Neural cell (in vitro differentiated cells): ENCODE measurements at regions not wholly inside any gene's neighbourhood (a gene's known extent, or its start where the extent isn't known, plus 50 kb on each side); places are given as distances from the start of the nearest gene placed in this dataset.

Experiments used
- EZH2 ChIP-seq: fragments of 200-600, 300-800 bp; shearing (Covaris generic), sonication (generic); IDR thresholded peaks from 2 replicates; pipeline ENCODE4 v1.6.1; 2014; ENCODE audit warnings: antibody characterized with exemption, low read length, borderline replicate concordance, mild to moderate bottlenecking; ENCODE audit not compliant: insufficient read depth, poor library complexity, severe bottlenecking
- POLR2AphosphoS5 ChIP-seq: IDR thresholded peaks from 2 replicates; pipeline ENCODE4 v1.6.1; 2012
- RAD21 ChIP-seq: fragments of 450-650 bp; conservative IDR thresholded peaks from 2 replicates; pipeline ENCODE4 v1.6.1; 2014; ENCODE audit warnings: antibody characterized with exemption, mild to moderate bottlenecking, moderate library complexity
- SMC3 ChIP-seq: fragments of 450-650 bp; conservative IDR thresholded peaks from 2 replicates; pipeline ENCODE4 v1.6.1; 2014; ENCODE audit warnings: antibody characterized with exemption, mild to moderate bottlenecking, moderate library complexity; ENCODE audit not compliant: poor library complexity
- TF ChIP-seq, protein P1 (sequence below): fragments of 450-650 bp; IDR thresholded peaks from 2 replicates; pipeline ENCODE4 v1.5.1; 2014; ENCODE audit warnings: antibody characterized with exemption, mild to moderate bottlenecking, moderate library complexity; ENCODE audit not compliant: poor library complexity, severe bottlenecking
- TF ChIP-seq, protein P2 (sequence below): IDR thresholded peaks from 2 replicates; pipeline ENCODE4 v1.6.1; 2012; ENCODE audit warnings: borderline replicate concordance

DNA sequence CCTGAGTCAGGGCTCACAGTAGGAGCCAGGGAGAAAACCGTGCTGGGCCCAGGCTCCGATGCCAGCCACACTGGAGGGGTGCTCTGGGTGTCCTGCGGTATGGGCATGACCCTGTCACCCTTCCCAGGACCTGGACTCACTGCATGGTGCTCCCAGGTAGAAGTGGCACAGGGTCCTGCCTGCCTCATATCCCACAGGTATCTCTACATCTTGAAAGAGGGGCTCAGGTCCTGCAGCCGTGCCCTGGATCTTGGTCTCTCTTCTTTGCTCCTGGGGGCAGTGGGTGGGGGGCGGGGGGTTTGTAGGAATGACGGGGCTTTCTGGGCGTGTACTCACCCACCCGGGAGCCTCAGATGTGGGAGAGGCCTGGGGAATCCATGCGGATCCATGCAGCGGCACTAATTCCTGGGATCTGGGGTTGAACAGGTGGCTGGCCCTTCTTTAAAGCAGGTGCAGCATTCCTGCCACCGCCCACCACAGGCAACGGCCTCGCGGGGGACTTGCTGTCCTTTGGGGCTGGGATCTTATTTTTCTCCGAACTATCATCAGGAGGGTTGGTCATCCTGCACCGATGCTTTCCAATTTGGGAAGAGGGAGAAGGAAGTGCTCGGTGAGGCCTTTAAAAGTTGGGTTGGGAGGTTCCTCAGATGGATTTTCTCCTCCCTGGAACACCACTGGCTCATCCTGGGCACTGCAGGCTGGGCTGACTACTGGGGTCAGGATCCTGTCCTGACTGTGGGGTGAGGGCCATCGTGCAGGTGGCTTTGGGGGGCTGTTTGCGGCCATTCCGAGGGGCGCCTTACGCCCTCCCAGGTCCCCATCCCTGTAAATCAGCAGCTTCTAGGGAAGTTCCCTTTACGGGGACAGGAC lies 886.4 kb downstream of the BRD1 start:
- TF ChIP-seq, protein P1, sequence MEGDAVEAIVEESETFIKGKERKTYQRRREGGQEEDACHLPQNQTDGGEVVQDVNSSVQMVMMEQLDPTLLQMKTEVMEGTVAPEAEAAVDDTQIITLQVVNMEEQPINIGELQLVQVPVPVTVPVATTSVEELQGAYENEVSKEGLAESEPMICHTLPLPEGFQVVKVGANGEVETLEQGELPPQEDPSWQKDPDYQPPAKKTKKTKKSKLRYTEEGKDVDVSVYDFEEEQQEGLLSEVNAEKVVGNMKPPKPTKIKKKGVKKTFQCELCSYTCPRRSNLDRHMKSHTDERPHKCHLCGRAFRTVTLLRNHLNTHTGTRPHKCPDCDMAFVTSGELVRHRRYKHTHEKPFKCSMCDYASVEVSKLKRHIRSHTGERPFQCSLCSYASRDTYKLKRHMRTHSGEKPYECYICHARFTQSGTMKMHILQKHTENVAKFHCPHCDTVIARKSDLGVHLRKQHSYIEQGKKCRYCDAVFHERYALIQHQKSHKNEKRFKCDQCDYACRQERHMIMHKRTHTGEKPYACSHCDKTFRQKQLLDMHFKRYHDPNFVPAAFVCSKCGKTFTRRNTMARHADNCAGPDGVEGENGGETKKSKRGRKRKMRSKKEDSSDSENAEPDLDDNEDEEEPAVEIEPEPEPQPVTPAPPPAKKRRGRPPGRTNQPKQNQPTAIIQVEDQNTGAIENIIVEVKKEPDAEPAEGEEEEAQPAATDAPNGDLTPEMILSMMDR: no peak
- TF ChIP-seq EZH2 (no peak), SMC3 (no peak), RAD21 (no peak), POLR2AphosphoS5 (no peak)
- TF ChIP-seq, protein P2, sequence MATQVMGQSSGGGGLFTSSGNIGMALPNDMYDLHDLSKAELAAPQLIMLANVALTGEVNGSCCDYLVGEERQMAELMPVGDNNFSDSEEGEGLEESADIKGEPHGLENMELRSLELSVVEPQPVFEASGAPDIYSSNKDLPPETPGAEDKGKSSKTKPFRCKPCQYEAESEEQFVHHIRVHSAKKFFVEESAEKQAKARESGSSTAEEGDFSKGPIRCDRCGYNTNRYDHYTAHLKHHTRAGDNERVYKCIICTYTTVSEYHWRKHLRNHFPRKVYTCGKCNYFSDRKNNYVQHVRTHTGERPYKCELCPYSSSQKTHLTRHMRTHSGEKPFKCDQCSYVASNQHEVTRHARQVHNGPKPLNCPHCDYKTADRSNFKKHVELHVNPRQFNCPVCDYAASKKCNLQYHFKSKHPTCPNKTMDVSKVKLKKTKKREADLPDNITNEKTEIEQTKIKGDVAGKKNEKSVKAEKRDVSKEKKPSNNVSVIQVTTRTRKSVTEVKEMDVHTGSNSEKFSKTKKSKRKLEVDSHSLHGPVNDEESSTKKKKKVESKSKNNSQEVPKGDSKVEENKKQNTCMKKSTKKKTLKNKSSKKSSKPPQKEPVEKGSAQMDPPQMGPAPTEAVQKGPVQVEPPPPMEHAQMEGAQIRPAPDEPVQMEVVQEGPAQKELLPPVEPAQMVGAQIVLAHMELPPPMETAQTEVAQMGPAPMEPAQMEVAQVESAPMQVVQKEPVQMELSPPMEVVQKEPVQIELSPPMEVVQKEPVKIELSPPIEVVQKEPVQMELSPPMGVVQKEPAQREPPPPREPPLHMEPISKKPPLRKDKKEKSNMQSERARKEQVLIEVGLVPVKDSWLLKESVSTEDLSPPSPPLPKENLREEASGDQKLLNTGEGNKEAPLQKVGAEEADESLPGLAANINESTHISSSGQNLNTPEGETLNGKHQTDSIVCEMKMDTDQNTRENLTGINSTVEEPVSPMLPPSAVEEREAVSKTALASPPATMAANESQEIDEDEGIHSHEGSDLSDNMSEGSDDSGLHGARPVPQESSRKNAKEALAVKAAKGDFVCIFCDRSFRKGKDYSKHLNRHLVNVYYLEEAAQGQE: no peak
